GM12872 (cell line): ENCODE measurements at regions not wholly inside any gene's neighbourhood (a gene's known extent, or its start where the extent isn't known, plus 50 kb on each side); places are given as distances from the start of the nearest gene placed in this dataset.

Experiments
- TF ChIP-seq, protein P1 (sequence below): IDR thresholded peaks from 3 replicates; pipeline ENCODE4 v1.5.1; 2011; ENCODE audit warnings: low read depth, mild to moderate bottlenecking, low read length, moderate library complexity; ENCODE audit not compliant: insufficient read depth

DNA sequence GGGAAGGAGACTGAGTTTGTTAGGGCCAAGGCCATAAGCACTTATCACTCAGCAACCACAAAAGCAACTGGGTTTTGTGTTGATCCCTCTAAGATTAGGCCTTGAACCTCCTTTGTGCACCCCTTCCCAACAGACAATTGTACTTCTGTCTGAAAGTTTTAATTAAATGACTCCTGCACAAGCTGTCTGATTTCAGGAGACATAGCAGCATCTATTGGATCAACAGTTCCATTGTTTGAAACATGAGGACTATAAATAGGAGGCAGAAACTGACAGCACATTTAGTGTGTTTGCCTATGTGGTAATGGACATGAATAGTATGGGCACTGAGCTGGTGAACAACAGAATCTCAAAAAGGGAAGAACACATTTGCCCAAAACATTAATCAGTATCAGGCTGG, 167.3 kb upstream of the KCNJ6 start:
- TF ChIP-seq, protein P1, sequence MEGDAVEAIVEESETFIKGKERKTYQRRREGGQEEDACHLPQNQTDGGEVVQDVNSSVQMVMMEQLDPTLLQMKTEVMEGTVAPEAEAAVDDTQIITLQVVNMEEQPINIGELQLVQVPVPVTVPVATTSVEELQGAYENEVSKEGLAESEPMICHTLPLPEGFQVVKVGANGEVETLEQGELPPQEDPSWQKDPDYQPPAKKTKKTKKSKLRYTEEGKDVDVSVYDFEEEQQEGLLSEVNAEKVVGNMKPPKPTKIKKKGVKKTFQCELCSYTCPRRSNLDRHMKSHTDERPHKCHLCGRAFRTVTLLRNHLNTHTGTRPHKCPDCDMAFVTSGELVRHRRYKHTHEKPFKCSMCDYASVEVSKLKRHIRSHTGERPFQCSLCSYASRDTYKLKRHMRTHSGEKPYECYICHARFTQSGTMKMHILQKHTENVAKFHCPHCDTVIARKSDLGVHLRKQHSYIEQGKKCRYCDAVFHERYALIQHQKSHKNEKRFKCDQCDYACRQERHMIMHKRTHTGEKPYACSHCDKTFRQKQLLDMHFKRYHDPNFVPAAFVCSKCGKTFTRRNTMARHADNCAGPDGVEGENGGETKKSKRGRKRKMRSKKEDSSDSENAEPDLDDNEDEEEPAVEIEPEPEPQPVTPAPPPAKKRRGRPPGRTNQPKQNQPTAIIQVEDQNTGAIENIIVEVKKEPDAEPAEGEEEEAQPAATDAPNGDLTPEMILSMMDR: no peak

DNA sequence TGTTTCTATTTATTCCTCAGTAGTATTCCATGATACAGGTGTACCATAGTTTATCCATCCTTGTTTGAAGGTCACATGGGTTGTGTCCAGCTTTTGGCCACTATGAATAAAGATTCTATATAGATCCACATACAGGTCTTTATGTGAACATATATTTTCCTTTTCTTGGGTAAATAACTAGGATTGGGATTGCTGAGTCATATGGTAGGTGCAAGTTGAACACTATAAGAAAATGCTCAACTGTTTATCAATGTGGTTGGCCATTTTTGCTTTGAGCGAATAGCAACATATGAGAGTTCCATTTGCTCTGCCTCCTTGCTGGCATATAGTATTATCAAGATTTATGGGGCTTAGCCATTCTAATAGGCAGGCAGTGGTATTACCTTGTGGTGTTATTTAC, 170.2 kb upstream of the KCNJ15 start:
- TF ChIP-seq, protein P1: no peak

DNA sequence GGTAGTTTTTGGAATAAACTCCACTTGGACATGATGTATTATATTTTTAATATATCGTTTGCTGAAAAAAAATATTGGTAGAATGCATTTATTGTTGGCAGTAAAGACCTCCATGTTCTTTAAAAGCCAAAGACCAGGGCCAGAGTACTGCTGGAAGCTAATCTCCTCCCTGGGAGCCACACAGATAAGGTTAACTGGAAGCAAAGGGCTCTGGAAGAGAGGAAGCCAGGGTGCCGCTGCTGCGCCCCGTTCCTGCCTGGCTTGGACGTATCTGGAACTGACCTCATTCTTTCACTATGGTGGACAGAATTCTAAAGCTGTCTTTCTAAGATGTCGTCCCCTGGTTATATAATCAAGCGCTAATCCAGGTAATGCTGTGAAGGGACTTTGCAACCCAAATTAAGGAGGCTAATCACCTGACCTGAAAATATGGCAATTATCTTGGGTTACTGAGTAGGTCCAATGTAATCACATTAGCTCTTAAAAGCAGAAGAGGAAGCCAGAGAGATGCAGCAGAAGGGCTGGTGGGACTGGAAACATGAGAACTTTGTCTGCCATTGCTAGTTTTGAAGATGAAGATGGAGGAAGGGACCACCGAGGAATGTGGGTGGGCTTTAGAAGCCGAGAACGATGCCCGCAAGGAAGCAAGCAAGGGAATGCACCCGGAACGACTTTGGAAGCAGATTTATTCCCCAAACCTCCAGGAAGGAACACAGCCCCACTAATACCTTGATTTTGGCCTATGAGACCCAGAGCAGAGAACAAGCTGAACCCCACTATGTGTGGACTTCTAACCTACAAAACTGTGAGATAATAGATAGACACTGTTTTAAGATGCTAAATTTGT, 167.7 kb upstream of the KCNJ15 start:
- TF ChIP-seq, protein P1: no peak

DNA sequence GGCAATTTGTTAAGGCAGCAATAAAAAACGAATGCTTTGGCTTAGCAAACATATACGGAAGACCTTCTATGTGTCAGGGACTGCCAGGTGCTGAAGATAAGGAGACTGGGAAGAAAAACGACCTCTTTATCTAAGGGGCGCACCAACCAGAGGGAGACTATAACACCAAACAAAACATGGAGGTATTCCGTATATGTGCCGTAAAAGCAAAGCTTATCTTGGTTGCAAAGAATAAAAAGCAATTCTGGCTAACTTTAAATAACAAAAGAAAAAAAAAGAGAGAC, 167.1 kb upstream of the KCNJ15 start:
- TF ChIP-seq, protein P1: no peak

DNA sequence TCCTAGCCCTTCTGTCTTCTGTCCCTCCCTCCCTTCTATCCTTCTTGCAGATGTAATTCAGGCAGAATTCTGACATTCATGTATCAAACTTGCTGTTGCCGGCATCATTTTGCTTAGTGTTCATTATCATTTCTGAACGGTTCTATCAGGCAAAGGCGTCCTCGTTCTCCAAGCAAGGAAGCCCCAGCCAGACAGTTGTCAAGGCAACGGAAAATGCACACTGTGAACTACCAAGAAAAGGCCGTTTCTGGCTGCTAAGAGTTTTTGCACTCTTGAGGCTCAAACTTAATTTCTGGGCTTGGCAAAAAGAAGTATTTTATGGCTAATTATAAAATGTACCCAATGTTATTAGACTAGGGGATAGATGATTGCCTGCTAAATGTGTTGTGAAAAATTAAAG, 164.7 kb upstream of the KCNJ15 start:
- TF ChIP-seq, protein P1: no peak

DNA sequence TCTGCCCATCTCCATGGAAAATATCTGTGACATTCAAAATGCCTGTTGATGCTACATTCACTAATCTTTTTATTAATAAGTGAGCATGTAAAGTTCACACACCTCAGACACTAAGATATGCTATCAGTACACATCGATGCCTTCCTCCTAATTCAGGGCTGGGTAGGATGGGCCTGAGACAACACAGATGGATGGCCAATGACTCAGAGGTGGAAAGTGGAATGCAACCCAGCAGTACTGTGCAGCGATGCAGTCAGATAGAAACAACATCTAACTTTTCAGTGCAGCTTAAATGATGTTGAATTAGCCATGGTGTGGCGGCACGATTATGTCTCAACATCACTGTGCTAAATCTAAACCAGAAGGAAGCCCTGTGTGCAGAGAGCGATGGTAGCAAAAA, 161.6 kb upstream of the KCNJ15 start:
- TF ChIP-seq, protein P1: no peak

DNA sequence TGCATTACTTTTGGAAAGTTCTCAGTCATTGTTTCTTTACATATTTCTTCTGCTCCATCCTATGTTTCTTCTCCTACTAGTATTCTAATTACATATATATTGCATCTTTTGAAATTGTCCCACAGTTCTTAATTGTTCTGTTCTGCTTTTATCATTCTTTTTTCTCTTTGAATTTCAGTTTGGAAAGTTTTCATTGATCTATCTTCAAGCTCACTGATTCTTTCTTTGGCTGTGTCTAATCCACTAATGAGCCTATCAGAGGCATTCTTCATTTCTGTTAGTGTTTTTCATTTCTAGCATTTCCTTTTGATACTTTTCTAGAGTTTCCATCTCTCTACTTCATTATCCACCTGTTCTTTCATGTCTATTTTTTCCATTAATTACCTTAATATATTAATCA, 159.0 kb upstream of the KCNJ15 start:
- TF ChIP-seq, protein P1: no peak
